Fibroblast of lung (primary cell): ENCODE measurements at regions not wholly inside any gene's neighbourhood (a gene's known extent, or its start where the extent isn't known, plus 50 kb on each side); places are given as distances from the start of the nearest gene placed in this dataset.

ENCODE experiments used
- DNase-seq, 2 donors: peaks; one replicate each; pipeline versions ENCODE4 v3.0.0 to v3.0.0-alpha.2; 2010; ENCODE audit warnings: low read depth in 2 of 2
- H2AFZ ChIP-seq: 2 replicates; pipeline ENCODE4 v1.5.1; 2012; ENCODE audit warnings: low read length, control low read depth, inconsistent platforms
- H3K27ac ChIP-seq: 2 replicates; pipeline ENCODE4 v1.5.1; 2011; ENCODE audit warnings: low read length, control low read depth; ENCODE audit not compliant: insufficient read depth
- H3K27me3 ChIP-seq: 2 replicates; pipeline ENCODE4 v1.5.1; 2011; ENCODE audit warnings: mild to moderate bottlenecking, low read length; ENCODE audit not compliant: control insufficient read depth, insufficient read depth
- H3K36me3 ChIP-seq: 2 replicates; pipeline ENCODE4 v1.5.1; 2011; ENCODE audit warnings: low read length; ENCODE audit not compliant: control insufficient read depth, insufficient read depth
- H3K4me1 ChIP-seq: 2 replicates; pipeline ENCODE4 v1.5.1; 2011; ENCODE audit warnings: low read length; ENCODE audit not compliant: control insufficient read depth, insufficient read depth; ENCODE audit errors: extremely low read depth
- H3K4me2 ChIP-seq: 2 replicates; pipeline ENCODE4 v1.5.1; 2011; ENCODE audit warnings: low read length, control low read depth; ENCODE audit not compliant: insufficient read depth; ENCODE audit errors: extremely low read depth
- H3K4me3 ChIP-seq, 4 experiments: fragments of 200-600 bp in 1 of 4; sonication (generic) in 1 of 4; replicated peaks in 1 of 4; 2 replicates each; pipeline ENCODE4 v1.5.1; 2011 to 2016; ENCODE audit warnings: low read length in 4 of 4, low read depth in 3 of 4, mild to moderate bottlenecking in 3 of 4, control low read depth in 2 of 4, inconsistent platforms in 1 of 4, mixed read lengths in 1 of 4; ENCODE audit not compliant: insufficient read depth in 1 of 4; ENCODE audit errors: control extremely low read depth in 1 of 4
- H3K79me2 ChIP-seq: 2 replicates; pipeline ENCODE4 v1.5.1; 2012; ENCODE audit warnings: mild to moderate bottlenecking, low read length, inconsistent platforms; ENCODE audit not compliant: control insufficient read depth, insufficient read depth
- H3K9ac ChIP-seq: 2 replicates; pipeline ENCODE4 v1.5.1; 2011; ENCODE audit warnings: mild to moderate bottlenecking, low read length, control low read depth; ENCODE audit not compliant: insufficient read depth
- H3K9me3 ChIP-seq: 2 replicates; pipeline ENCODE4 v1.5.1; 2012; ENCODE audit warnings: low read depth, low read length; ENCODE audit not compliant: control insufficient read depth, insufficient read depth
- H4K20me1 ChIP-seq: 2 replicates; pipeline ENCODE4 v1.5.1; 2011; ENCODE audit warnings: low read length; ENCODE audit not compliant: control insufficient read depth, insufficient read depth; ENCODE audit errors: extremely low read depth
- EZH2 ChIP-seq: IDR thresholded peaks from 2 replicates; pipeline ENCODE4 v1.5.1; 2012; ENCODE audit warnings: low read length, control low read depth, mild to moderate bottlenecking; ENCODE audit errors: missing control alignments
- TF ChIP-seq, protein P1 (sequence below), 2 donors: IDR thresholded peaks in 1 of 2; conservative IDR thresholded peaks in 1 of 2; 1 replicate in 1 of 2; 2 replicates in 1 of 2; pipeline ENCODE4 v1.5.1; 2011 to 2012; ENCODE audit warnings: low read length in 2 of 2, control low read depth in 1 of 2, inconsistent platforms in 1 of 2, low read depth in 1 of 2, mild to moderate bottlenecking in 1 of 2

GRCh38 chr6:49097116-49097515 lies 365.9 kb downstream of the MMUT start:
- H3K27ac ChIP-seq = no peak overlapping the region
- TF ChIP-seq, protein P1, sequence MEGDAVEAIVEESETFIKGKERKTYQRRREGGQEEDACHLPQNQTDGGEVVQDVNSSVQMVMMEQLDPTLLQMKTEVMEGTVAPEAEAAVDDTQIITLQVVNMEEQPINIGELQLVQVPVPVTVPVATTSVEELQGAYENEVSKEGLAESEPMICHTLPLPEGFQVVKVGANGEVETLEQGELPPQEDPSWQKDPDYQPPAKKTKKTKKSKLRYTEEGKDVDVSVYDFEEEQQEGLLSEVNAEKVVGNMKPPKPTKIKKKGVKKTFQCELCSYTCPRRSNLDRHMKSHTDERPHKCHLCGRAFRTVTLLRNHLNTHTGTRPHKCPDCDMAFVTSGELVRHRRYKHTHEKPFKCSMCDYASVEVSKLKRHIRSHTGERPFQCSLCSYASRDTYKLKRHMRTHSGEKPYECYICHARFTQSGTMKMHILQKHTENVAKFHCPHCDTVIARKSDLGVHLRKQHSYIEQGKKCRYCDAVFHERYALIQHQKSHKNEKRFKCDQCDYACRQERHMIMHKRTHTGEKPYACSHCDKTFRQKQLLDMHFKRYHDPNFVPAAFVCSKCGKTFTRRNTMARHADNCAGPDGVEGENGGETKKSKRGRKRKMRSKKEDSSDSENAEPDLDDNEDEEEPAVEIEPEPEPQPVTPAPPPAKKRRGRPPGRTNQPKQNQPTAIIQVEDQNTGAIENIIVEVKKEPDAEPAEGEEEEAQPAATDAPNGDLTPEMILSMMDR (conservative IDR thresholded peaks at IDR 0.05 in 1 of 2, IDR thresholded peaks at IDR 0.05 in 1 of 2; ENCODE audit: low read depth in 1 of 2, low read length in 2 of 2) = no peak
- no peak for TF ChIP-seq EZH2
- DNase-seq = no peak
- no peak overlapping the region for H2AFZ ChIP-seq
- no peak overlapping the region for H3K4me2 ChIP-seq
- H3K36me3 ChIP-seq = no peaks in the 10 kb centered on the region
- H3K4me3 ChIP-seq = no peak overlapping the region
- no peaks in the 10 kb centered on the region for H3K9me3 ChIP-seq
- no peaks in the 10 kb centered on the region for H3K4me1 ChIP-seq
- no peaks in the 10 kb centered on the region for H4K20me1 ChIP-seq
- no peaks in the 10 kb centered on the region for H3K27me3 ChIP-seq
- H3K9ac ChIP-seq = no peak overlapping the region
- no peaks in the 10 kb centered on the region for H3K79me2 ChIP-seq

DNA sequence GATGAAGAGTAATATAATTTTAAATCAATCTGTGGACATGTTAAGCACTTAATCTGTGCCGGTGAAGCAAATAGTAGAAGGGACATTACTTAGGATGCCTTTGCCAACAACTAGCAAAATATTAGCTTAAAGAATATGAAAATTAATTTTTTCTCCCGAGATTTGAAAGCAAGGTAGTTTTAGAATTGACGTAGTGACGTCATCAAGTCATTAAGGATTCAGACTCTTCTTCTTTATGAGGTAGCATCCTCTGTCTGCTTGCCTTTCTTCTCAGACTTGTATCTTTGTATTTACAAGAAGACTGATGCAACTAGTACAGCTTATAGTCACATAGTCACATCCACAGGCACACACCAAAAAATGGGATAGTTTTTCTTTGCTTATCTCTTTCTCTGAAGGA lies 374.4 kb downstream of the MMUT start:
- Histone ChIP-seq H3K36me3 (no peaks in the 10 kb centered on the region), H3K4me2 (no peak overlapping the region), H4K20me1 (no peaks in the 10 kb centered on the region), H3K9me3 (no peaks in the 10 kb centered on the region), H3K9ac (no peak overlapping the region), H3K27me3 (no peaks in the 10 kb centered on the region), H3K4me1 (no peaks in the 10 kb centered on the region), H3K79me2 (no peaks in the 10 kb centered on the region), H3K27ac (no peak overlapping the region), H2AFZ (no peak overlapping the region), H3K4me3 (no peak overlapping the region)
- DNase-seq = no peak
- TF ChIP-seq, protein P1 (conservative IDR thresholded peaks at IDR 0.05 in 1 of 2, IDR thresholded peaks at IDR 0.05 in 1 of 2; ENCODE audit: low read depth in 1 of 2, low read length in 2 of 2) = no peak
- TF ChIP-seq EZH2 = no peak

DNA sequence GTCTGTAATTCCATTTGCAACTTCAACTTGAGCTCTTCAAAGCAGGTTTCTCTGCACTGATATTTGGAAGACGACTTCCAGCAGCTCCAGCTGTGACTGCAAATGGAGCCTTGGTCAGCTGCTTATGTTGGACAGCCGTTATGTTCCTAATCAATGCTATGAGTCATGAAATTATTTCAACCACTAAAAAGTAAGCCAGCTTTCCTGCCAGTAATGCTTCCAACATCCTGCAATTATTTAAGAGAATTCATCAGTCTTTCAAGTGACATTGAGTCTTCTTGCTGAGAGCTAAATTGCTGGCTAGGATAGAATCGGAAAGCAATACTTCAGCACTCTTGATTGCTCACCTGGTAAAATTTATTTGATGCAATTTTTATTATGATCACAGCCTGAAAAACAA lies 375.7 kb downstream of the MMUT start:
- Histone ChIP-seq H3K36me3 (no peaks in the 10 kb centered on the region), H3K9me3 (no peaks in the 10 kb centered on the region), H3K9ac (no peak overlapping the region), H4K20me1 (no peaks in the 10 kb centered on the region), H3K79me2 (no peaks in the 10 kb centered on the region), H3K4me1 (no peaks in the 10 kb centered on the region), H3K4me2 (no peak overlapping the region), H3K27me3 (no peaks in the 10 kb centered on the region), H3K4me3 (no peak overlapping the region), H2AFZ (no peak overlapping the region), H3K27ac (no peak overlapping the region)
- no peak for TF ChIP-seq EZH2
- TF ChIP-seq, protein P1 (conservative IDR thresholded peaks at IDR 0.05 in 1 of 2, IDR thresholded peaks at IDR 0.05 in 1 of 2; ENCODE audit: low read depth in 1 of 2, low read length in 2 of 2) = no peak
- DNase-seq = peak; percentile 2 to 30
